22Rv1 (cell line): ENCODE measurements at regions not wholly inside any gene's neighbourhood (a gene's known extent, or its start where the extent isn't known, plus 50 kb on each side); places are given as distances from the start of the nearest gene placed in this dataset.

Experiments used
- CTCF ChIP-seq: fragments of 450-650 bp; IDR thresholded peaks from 2 replicates; pipeline ENCODE4 v1.5.1; 2017; ENCODE audit warnings: mild to moderate bottlenecking
- ZFX ChIP-seq: fragments of 450-650 bp; IDR thresholded peaks from 2 replicates; pipeline ENCODE4 v1.6.1; 2017; ENCODE audit warnings: antibody characterized with exemption, borderline replicate concordance

- TF ChIP-seq CTCF (no peak), ZFX (no peak)
Measured at GRCh38 chr10:44476409-44477045, 91.6 kb upstream of the CXCL12 start.
